ENCODE measurements at regions not wholly inside any gene's neighbourhood (a gene's known extent, or its start where the extent isn't known, plus 50 kb on each side); places are given as distances from the start of the nearest gene placed in this dataset.

DNA sequence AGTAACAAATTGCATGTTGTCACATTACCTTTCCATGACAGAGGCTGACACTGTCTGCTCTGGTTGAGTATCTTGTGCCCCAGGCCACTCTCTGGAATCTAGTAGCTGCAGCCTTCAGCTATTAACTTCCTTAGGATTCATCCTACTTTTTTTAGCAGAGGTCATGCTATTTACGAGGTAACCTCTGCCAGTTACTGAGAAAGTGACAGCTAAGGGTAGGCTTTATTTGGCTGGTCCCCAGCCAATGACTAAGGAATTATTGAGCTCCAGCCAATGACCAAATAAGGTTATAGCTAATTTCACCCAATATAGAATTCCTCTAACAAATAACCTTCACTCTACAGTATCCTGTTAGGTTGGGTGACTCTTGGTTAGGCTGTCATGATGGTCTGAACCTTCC is 1361.7 kb downstream of the XPNPEP1 start:
- Histone ChIP-seq H3K23ac (ENCODE audit: insufficient read length) (no peak overlapping the region), H3K36me3 (ENCODE audit: control insufficient read depth in 2 of 4, insufficient read depth in 4 of 4, low read length in 3 of 4) (no peaks in the 10 kb centered on the region), H3K4ac (replicated peaks; ENCODE audit: insufficient read length, low read depth, low read length) (no peak overlapping the region), H3K56ac (replicated peaks; ENCODE audit: insufficient read length, low read depth, low read length) (no peak overlapping the region), H4K5ac (ENCODE audit: insufficient read length, low read depth, low read length) (no peak overlapping the region), H3K79me2 (ENCODE audit: control insufficient read depth in 1 of 2, insufficient read depth in 2 of 2, low read length in 2 of 2) (no peaks in the 10 kb centered on the region), H3K14ac (ENCODE audit: insufficient read length) (no peak overlapping the region), H2BK120ac (replicated peaks; ENCODE audit: low read depth, low read length) (no peak overlapping the region), H3K4me1 (replicated peaks in 1 of 4; ENCODE audit: control insufficient read depth in 3 of 4, insufficient read depth in 4 of 4, low read length in 3 of 4) (no peaks in the 10 kb centered on the region), H3K27me3 (replicated peaks in 1 of 4; ENCODE audit: control insufficient read depth in 3 of 4, extremely low read depth in 1 of 4, insufficient read depth in 3 of 4, low read length in 3 of 4) (no peaks in the 10 kb centered on the region), H4K8ac (ENCODE audit: extremely low read depth, insufficient read depth, low read length) (no peak overlapping the region), H3K27ac (ENCODE audit: low read depth, low read length) (no peak overlapping the region), H2AK5ac (ENCODE audit: low read depth, low read length) (no peak overlapping the region), H4K91ac (replicated peaks; ENCODE audit: insufficient read length, low read length) (no peak overlapping the region), H3K9me3 (ENCODE audit: insufficient read depth in 2 of 2, low read depth in 1 of 2, low read length in 1 of 2) (no peaks in the 10 kb centered on the region; a peak in 1 of 4 replicates), H2BK15ac (ENCODE audit: low read length) (no peak overlapping the region), H3K23me2 (ENCODE audit: low read depth, low read length) (no peaks in the 10 kb centered on the region; the same call in 1 of the 2 replicates), H2AFZ (ENCODE audit: low read length) (no peak overlapping the region), H2BK20ac (ENCODE audit: low read length) (no peak overlapping the region), H3K9ac (replicated peaks in 1 of 4; ENCODE audit: extremely low read depth in 1 of 4, low read depth in 3 of 4, low read length in 3 of 4) (no peak overlapping the region), H4K20me1 (replicated peaks in 1 of 2; ENCODE audit: control insufficient read depth in 1 of 2, insufficient read depth in 2 of 2, low read length in 2 of 2) (no peaks in the 10 kb centered on the region), H2BK12ac (ENCODE audit: low read depth, low read length) (no peak overlapping the region), H3K79me1 (ENCODE audit: low read depth, low read length) (no peaks in the 10 kb centered on the region), H3K18ac (ENCODE audit: extremely low read depth, low read length) (no peak overlapping the region), H3K4me3 (ENCODE audit: extremely low read depth in 1 of 4, insufficient read depth in 2 of 4, low read depth in 3 of 4, low read length in 4 of 4) (no peak overlapping the region), H3K4me2 (ENCODE audit: insufficient read depth in 1 of 2, low read depth in 2 of 2, low read length in 2 of 2) (no peak overlapping the region), H2BK5ac (ENCODE audit: low read depth, low read length) (no peak overlapping the region)
- CTCF ChIA-PET (ENCODE audit: partially characterized antibody) = interaction anchor here (1.0 to 1.3 kb wide), 3 partner anchors 22 to 81 kb away, joined by 3 to 4 read pairs (median 4); no protein-coding TSS in a partner anchor
- no peak for DNase-seq (ENCODE audit: low read depth in 1 of 2, low spot score in 2 of 2)
- no peak for FAIRE-seq
- POLR2A ChIA-PET (ENCODE audit: partially characterized antibody) = no interaction called here
- WGBS, 2 experiments (ENCODE audit: extremely low coverage in 1 of 2, insufficient coverage in 1 of 2, insufficient read length in 1 of 2, insufficient replicate concordance in 2 of 2, low coverage in 1 of 2, low lambda C conversion rate in 2 of 2, missing lambda C conversion rate in 1 of 2) = 76% methylated on average over 1 of the region's 1 CpG; no CpG with 5 or more reads in 1 of the 2 experiments
- TF ChIP-seq RNF2 (IDR thresholded peaks at IDR 0.05; ENCODE audit: borderline replicate concordance, low read depth, low read length, missing control alignments, poor library complexity, severe bottlenecking) = no peak
- no peak for TF ChIP-seq GTF2F1 (IDR thresholded peaks at IDR 0.05; ENCODE audit: borderline replicate concordance, low read depth, low read length)
- TF ChIP-seq, protein P1, sequence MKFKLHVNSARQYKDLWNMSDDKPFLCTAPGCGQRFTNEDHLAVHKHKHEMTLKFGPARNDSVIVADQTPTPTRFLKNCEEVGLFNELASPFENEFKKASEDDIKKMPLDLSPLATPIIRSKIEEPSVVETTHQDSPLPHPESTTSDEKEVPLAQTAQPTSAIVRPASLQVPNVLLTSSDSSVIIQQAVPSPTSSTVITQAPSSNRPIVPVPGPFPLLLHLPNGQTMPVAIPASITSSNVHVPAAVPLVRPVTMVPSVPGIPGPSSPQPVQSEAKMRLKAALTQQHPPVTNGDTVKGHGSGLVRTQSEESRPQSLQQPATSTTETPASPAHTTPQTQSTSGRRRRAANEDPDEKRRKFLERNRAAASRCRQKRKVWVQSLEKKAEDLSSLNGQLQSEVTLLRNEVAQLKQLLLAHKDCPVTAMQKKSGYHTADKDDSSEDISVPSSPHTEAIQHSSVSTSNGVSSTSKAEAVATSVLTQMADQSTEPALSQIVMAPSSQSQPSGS (IDR thresholded peaks at IDR 0.05; ENCODE audit: low read length) = no peak
- TF ChIP-seq BRCA1 (IDR thresholded peaks at IDR 0.05; ENCODE audit: low read depth, low read length) = no peak
- TF ChIP-seq SAP30 (IDR thresholded peaks at IDR 0.05; ENCODE audit: insufficient read depth, insufficient replicate concordance, low read length) = no peak
- no peak for TF ChIP-seq RBBP5 (IDR thresholded peaks at IDR 0.05; ENCODE audit: borderline replicate concordance, low read depth, low read length)
- TF ChIP-seq CBX8 (IDR thresholded peaks at IDR 0.05; ENCODE audit: borderline replicate concordance, low read depth, low read length) = no peak
- no peak for TF ChIP-seq CHD1 (IDR thresholded peaks at IDR 0.05; ENCODE audit: low read depth, low read length)
- TF ChIP-seq SRF (IDR thresholded peaks at IDR 0.05; ENCODE audit: low read depth, low read length) = no peak
- TF ChIP-seq TAF1 (IDR thresholded peaks at IDR 0.05; ENCODE audit: low read depth, low read length) = no peak
- no peak for TF ChIP-seq RXRA (IDR thresholded peaks at IDR 0.05; ENCODE audit: insufficient read depth, low read depth, low read length)
- no peak for TF ChIP-seq EGR1 (IDR thresholded peaks at IDR 0.05; ENCODE audit: borderline replicate concordance, low read depth, low read length)
- no peak for TF ChIP-seq SP2 (IDR thresholded peaks at IDR 0.05; ENCODE audit: low read length)
